HG03575 (cell line): ENCODE measurements at regions not wholly inside any gene's neighbourhood (a gene's known extent, or its start where the extent isn't known, plus 50 kb on each side); places are given as distances from the start of the nearest gene placed in this dataset.
"Not testable (repeated sequence)": the region's sequence is repeated elsewhere in the genome, so short reads cannot be mapped to it uniquely, and the experiment has no call there.

Experiments
- ATAC-seq: cut with Tn5 transposase; IDR thresholded peaks from one replicate; pipeline ENCODE4 v1.9.1; 2021; ENCODE audit not compliant: unreplicated experiment, insufficient number of reproducible peaks, low FRiP score; ENCODE audit errors: extremely low read depth

GRCh38 chr1:90864681-90865080, 147.6 kb upstream of the BARHL2 start:
- no peak for ATAC-seq

GRCh38 chr1:90862782-90863181, 145.7 kb upstream of the BARHL2 start:
- ATAC-seq: no peak

GRCh38 chr1:90861421-90861820, 144.3 kb upstream of the BARHL2 start:
- not testable (repeated sequence) for ATAC-seq

- ATAC-seq: no peak
Measured at GRCh38 chr1:90856463-90857007, 139.4 kb upstream of the BARHL2 start.

- no peak for ATAC-seq
Measured at GRCh38 chr1:90854397-90854924, 137.4 kb upstream of the BARHL2 start.

GRCh38 chr1:90851711-90852050, 134.6 kb upstream of the BARHL2 start:
- ATAC-seq: no peak

GRCh38 chr1:90850898-90851710, 134.0 kb upstream of the BARHL2 start:
- ATAC-seq: peak; percentile 66

GRCh38 chr1:90850181-90850897, 133.2 kb upstream of the BARHL2 start:
- no peak for ATAC-seq

- ATAC-seq: no peak
Measured at GRCh38 chr1:90841473-90841872, 124.4 kb upstream of the BARHL2 start.

GRCh38 chr1:90840352-90840751, 123.2 kb upstream of the BARHL2 start:
- ATAC-seq: no peak

- no peak for ATAC-seq
Measured at GRCh38 chr1:90839323-90839722, 122.2 kb upstream of the BARHL2 start.

GRCh38 chr1:90838720-90839119, 121.6 kb upstream of the BARHL2 start:
- ATAC-seq: no peak

- ATAC-seq: no peak
Measured at GRCh38 chr1:90837420-90837819, 120.3 kb upstream of the BARHL2 start.

- ATAC-seq: no peak
Measured at GRCh38 chr1:90836345-90836679, 119.2 kb upstream of the BARHL2 start.

- ATAC-seq: no peak
Measured at GRCh38 chr1:90835661-90836344, 118.7 kb upstream of the BARHL2 start.

GRCh38 chr1:90834886-90835660, 118.0 kb upstream of the BARHL2 start:
- ATAC-seq: no peak

GRCh38 chr1:90834354-90834885, 117.3 kb upstream of the BARHL2 start:
- ATAC-seq: no peak

GRCh38 chr1:90833466-90834110, 116.5 kb upstream of the BARHL2 start:
- ATAC-seq: no peak
